Fibroblast of lung (primary cell): ENCODE measurements at regions not wholly inside any gene's neighbourhood (a gene's known extent, or its start where the extent isn't known, plus 50 kb on each side); places are given as distances from the start of the nearest gene placed in this dataset.

Source experiments
- DNase-seq, 2 donors: peaks; one replicate each; pipeline versions ENCODE4 v3.0.0 to v3.0.0-alpha.2; 2010; ENCODE audit warnings: low read depth in 2 of 2
- H2AFZ ChIP-seq: 2 replicates; pipeline ENCODE4 v1.5.1; 2012; ENCODE audit warnings: low read length, control low read depth, inconsistent platforms
- H3K27ac ChIP-seq: 2 replicates; pipeline ENCODE4 v1.5.1; 2011; ENCODE audit warnings: low read length, control low read depth; ENCODE audit not compliant: insufficient read depth
- H3K27me3 ChIP-seq: 2 replicates; pipeline ENCODE4 v1.5.1; 2011; ENCODE audit warnings: mild to moderate bottlenecking, low read length; ENCODE audit not compliant: control insufficient read depth, insufficient read depth
- H3K36me3 ChIP-seq: 2 replicates; pipeline ENCODE4 v1.5.1; 2011; ENCODE audit warnings: low read length; ENCODE audit not compliant: control insufficient read depth, insufficient read depth
- H3K4me1 ChIP-seq: 2 replicates; pipeline ENCODE4 v1.5.1; 2011; ENCODE audit warnings: low read length; ENCODE audit not compliant: control insufficient read depth, insufficient read depth; ENCODE audit errors: extremely low read depth
- H3K4me2 ChIP-seq: 2 replicates; pipeline ENCODE4 v1.5.1; 2011; ENCODE audit warnings: low read length, control low read depth; ENCODE audit not compliant: insufficient read depth; ENCODE audit errors: extremely low read depth
- H3K4me3 ChIP-seq, 4 experiments: fragments of 200-600 bp in 1 of 4; sonication (generic) in 1 of 4; replicated peaks in 1 of 4; 2 replicates each; pipeline ENCODE4 v1.5.1; 2011 to 2016; ENCODE audit warnings: low read length in 4 of 4, low read depth in 3 of 4, mild to moderate bottlenecking in 3 of 4, control low read depth in 2 of 4, inconsistent platforms in 1 of 4, mixed read lengths in 1 of 4; ENCODE audit not compliant: insufficient read depth in 1 of 4; ENCODE audit errors: control extremely low read depth in 1 of 4
- H3K79me2 ChIP-seq: 2 replicates; pipeline ENCODE4 v1.5.1; 2012; ENCODE audit warnings: mild to moderate bottlenecking, low read length, inconsistent platforms; ENCODE audit not compliant: control insufficient read depth, insufficient read depth
- H3K9ac ChIP-seq: 2 replicates; pipeline ENCODE4 v1.5.1; 2011; ENCODE audit warnings: mild to moderate bottlenecking, low read length, control low read depth; ENCODE audit not compliant: insufficient read depth
- H3K9me3 ChIP-seq: 2 replicates; pipeline ENCODE4 v1.5.1; 2012; ENCODE audit warnings: low read depth, low read length; ENCODE audit not compliant: control insufficient read depth, insufficient read depth
- H4K20me1 ChIP-seq: 2 replicates; pipeline ENCODE4 v1.5.1; 2011; ENCODE audit warnings: low read length; ENCODE audit not compliant: control insufficient read depth, insufficient read depth; ENCODE audit errors: extremely low read depth
- CTCF ChIP-seq, 2 donors: IDR thresholded peaks in 1 of 2; conservative IDR thresholded peaks in 1 of 2; 1 replicate in 1 of 2; 2 replicates in 1 of 2; pipeline ENCODE4 v1.5.1; 2011 to 2012; ENCODE audit warnings: low read length in 2 of 2, control low read depth in 1 of 2, inconsistent platforms in 1 of 2, low read depth in 1 of 2, mild to moderate bottlenecking in 1 of 2
- EZH2 ChIP-seq: IDR thresholded peaks from 2 replicates; pipeline ENCODE4 v1.5.1; 2012; ENCODE audit warnings: low read length, control low read depth, mild to moderate bottlenecking; ENCODE audit errors: missing control alignments

GRCh38 chr1:66452982-66453381 lies 81.0 kb upstream of the SGIP1 start:
- no peaks in the 10 kb centered on the region for H3K27me3 ChIP-seq
- no peak overlapping the region for H3K9ac ChIP-seq
- no peak overlapping the region for H2AFZ ChIP-seq
- no peak for TF ChIP-seq EZH2
- no peak for TF ChIP-seq CTCF (conservative IDR thresholded peaks at IDR 0.05 in 1 of 2, IDR thresholded peaks at IDR 0.05 in 1 of 2; ENCODE audit: low read depth in 1 of 2, low read length in 2 of 2)
- no peak overlapping the region for H3K27ac ChIP-seq
- no peak overlapping the region for H3K4me3 ChIP-seq
- H4K20me1 ChIP-seq = no peaks in the 10 kb centered on the region
- no peaks in the 10 kb centered on the region for H3K79me2 ChIP-seq
- no peak overlapping the region for H3K4me2 ChIP-seq
- H3K4me1 ChIP-seq = peaks cover 2% of the 10 kb centered on the region
- no peaks in the 10 kb centered on the region for H3K9me3 ChIP-seq
- no peaks in the 10 kb centered on the region for H3K36me3 ChIP-seq
- DNase-seq = no peak

GRCh38 chr1:66455446-66455845 lies 78.5 kb upstream of the SGIP1 start:
- H3K27me3 ChIP-seq = no peaks in the 10 kb centered on the region
- no peaks in the 10 kb centered on the region for H3K4me1 ChIP-seq
- H3K9me3 ChIP-seq = no peaks in the 10 kb centered on the region
- H4K20me1 ChIP-seq = no peaks in the 10 kb centered on the region
- H2AFZ ChIP-seq = no peak overlapping the region
- no peak for DNase-seq
- H3K79me2 ChIP-seq = no peaks in the 10 kb centered on the region
- H3K4me3 ChIP-seq = no peak overlapping the region
- H3K9ac ChIP-seq = no peak overlapping the region
- H3K27ac ChIP-seq = no peak overlapping the region
- TF ChIP-seq CTCF (conservative IDR thresholded peaks at IDR 0.05 in 1 of 2, IDR thresholded peaks at IDR 0.05 in 1 of 2; ENCODE audit: low read depth in 1 of 2, low read length in 2 of 2) (no peak), EZH2 (no peak)
- no peaks in the 10 kb centered on the region for H3K36me3 ChIP-seq
- H3K4me2 ChIP-seq = no peak overlapping the region

- TF ChIP-seq CTCF (conservative IDR thresholded peaks at IDR 0.05 in 1 of 2, IDR thresholded peaks at IDR 0.05 in 1 of 2; ENCODE audit: low read depth in 1 of 2, low read length in 2 of 2) (no peak), EZH2 (no peak)
- H3K27me3 ChIP-seq = no peaks in the 10 kb centered on the region
- H3K9ac ChIP-seq = no peak overlapping the region
- H3K27ac ChIP-seq = no peak overlapping the region
- H3K9me3 ChIP-seq = no peaks in the 10 kb centered on the region
- peaks cover 8% of the 10 kb centered on the region for H3K4me1 ChIP-seq
- no peaks in the 10 kb centered on the region for H4K20me1 ChIP-seq
- no peaks in the 10 kb centered on the region for H3K36me3 ChIP-seq
- no peaks in the 10 kb centered on the region for H3K79me2 ChIP-seq
- H3K4me2 ChIP-seq = no peak overlapping the region
- no peak overlapping the region for H2AFZ ChIP-seq
- no peak overlapping the region for H3K4me3 ChIP-seq
- DNase-seq = peak in 1 of 2 donors; percentile 80
These were observed 73.2 kb upstream of the SGIP1 start for GRCh38 chr1:66460776-66461175.
